ENCODE measurements at regions not wholly inside any gene's neighbourhood (a gene's known extent, or its start where the extent isn't known, plus 50 kb on each side); places are given as distances from the start of the nearest gene placed in this dataset.

DNA sequence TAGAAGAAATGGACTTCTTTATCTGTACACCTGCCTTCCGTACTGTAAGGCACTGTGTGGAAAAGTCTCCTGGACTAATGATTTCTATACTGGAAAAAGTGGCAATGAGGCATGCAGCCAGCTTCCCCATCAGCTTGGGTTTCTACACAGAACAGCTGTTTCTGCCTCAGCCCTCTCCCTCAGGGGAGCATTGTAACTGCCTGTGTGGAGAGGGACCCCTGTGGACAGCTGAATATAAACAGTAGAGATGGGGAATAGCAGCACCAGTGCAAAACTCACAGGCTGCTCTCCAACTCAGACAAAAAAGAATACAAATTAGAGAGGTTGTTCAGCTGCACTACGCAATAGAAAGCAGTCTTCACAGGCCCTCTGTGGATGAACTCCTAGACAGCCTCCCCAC is 451.3 kb upstream of the MBL2 start:
- Mint-ChIP-seq H3K36me3 (ENCODE audit: insufficient read depth) (no peaks in the 10 kb centered on the region), H3K4me3 (ENCODE audit: low read depth) (no peak overlapping the region), H3K4me1 (ENCODE audit: low read depth) (peaks cover 11% of the 10 kb centered on the region), H3K27ac (no peak overlapping the region), H3K9me3 (ENCODE audit: low read depth) (peaks cover 4% of the 10 kb centered on the region), H3K27me3 (no peaks in the 10 kb centered on the region)
- TF ChIP-seq, protein P1, sequence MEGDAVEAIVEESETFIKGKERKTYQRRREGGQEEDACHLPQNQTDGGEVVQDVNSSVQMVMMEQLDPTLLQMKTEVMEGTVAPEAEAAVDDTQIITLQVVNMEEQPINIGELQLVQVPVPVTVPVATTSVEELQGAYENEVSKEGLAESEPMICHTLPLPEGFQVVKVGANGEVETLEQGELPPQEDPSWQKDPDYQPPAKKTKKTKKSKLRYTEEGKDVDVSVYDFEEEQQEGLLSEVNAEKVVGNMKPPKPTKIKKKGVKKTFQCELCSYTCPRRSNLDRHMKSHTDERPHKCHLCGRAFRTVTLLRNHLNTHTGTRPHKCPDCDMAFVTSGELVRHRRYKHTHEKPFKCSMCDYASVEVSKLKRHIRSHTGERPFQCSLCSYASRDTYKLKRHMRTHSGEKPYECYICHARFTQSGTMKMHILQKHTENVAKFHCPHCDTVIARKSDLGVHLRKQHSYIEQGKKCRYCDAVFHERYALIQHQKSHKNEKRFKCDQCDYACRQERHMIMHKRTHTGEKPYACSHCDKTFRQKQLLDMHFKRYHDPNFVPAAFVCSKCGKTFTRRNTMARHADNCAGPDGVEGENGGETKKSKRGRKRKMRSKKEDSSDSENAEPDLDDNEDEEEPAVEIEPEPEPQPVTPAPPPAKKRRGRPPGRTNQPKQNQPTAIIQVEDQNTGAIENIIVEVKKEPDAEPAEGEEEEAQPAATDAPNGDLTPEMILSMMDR (IDR thresholded peaks at IDR 0.05; ENCODE audit: unreplicated experiment) = no peak
- DNase-seq (ENCODE audit: low spot score, unreplicated experiment) = no peak

DNA sequence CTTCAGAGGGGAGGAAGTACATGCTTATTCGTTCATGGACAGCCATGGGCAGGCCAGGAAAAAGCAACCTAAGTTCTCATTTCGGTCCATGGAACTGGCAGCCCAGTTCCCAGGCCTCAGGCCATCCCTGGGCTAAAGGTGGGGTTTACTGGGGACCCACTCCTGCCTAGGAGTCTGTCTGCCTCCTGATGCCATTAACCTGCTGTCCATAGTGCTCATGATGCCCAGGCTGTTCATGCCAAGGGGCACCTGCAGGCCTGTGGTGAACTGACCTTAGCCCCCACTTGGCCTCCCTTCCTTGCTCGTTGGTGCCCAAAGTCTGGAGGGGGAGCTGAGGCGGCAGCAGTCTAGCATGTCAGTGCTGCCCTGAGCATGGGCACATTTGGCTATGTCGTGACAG is 450.2 kb upstream of the MBL2 start:
- Mint-ChIP-seq H3K4me3 (ENCODE audit: low read depth) (no peak overlapping the region), H3K9me3 (ENCODE audit: low read depth) (peaks cover 4% of the 10 kb centered on the region), H3K36me3 (ENCODE audit: insufficient read depth) (no peaks in the 10 kb centered on the region), H3K4me1 (ENCODE audit: low read depth) (peaks cover 11% of the 10 kb centered on the region), H3K27ac (no peak overlapping the region), H3K27me3 (no peaks in the 10 kb centered on the region)
- TF ChIP-seq, protein P1 (IDR thresholded peaks at IDR 0.05; ENCODE audit: unreplicated experiment) = no peak
- no peak for DNase-seq (ENCODE audit: low spot score, unreplicated experiment)

DNA sequence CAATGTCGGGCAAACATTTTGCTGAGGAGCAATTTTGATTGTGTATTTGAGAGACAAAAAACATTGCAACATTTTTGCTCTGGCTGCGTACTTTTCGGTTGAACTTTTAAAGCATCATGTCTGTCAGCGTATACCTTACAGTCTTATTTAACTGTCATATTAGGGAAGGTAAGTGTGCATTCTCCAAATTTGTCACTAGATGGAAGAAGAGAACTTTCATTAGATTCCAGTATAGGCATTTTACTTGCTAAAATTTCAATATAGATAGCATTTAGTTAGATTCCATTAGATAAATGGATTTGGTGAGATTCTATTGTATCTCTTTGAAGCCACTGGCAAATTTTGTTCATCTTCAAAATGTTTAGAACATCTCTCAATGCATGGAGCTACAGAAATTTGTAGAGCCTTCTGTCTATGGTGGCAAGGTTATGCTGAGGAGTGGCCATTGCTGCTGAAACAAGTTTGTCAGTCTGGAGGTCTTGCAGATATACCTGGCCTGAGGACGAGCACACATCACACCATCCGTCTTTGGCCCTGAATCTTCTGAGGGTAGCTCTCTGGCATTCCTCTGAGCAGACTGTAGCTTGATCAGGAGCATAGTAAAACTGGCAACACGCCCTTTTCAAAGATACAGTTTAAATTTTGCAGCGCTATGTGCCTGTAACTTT is 437.5 kb upstream of the MBL2 start:
- Mint-ChIP-seq H3K4me3 (ENCODE audit: low read depth) (no peak overlapping the region), H3K4me1 (ENCODE audit: low read depth) (peaks cover 2% of the 10 kb centered on the region), H3K27me3 (no peaks in the 10 kb centered on the region), H3K27ac (no peak overlapping the region), H3K9me3 (ENCODE audit: low read depth) (peaks cover 15% of the 10 kb centered on the region), H3K36me3 (ENCODE audit: insufficient read depth) (peaks cover 1% of the 10 kb centered on the region)
- DNase-seq (ENCODE audit: low spot score, unreplicated experiment) = no peak
- TF ChIP-seq, protein P1 (IDR thresholded peaks at IDR 0.05; ENCODE audit: unreplicated experiment) = peak; percentile 66

DNA sequence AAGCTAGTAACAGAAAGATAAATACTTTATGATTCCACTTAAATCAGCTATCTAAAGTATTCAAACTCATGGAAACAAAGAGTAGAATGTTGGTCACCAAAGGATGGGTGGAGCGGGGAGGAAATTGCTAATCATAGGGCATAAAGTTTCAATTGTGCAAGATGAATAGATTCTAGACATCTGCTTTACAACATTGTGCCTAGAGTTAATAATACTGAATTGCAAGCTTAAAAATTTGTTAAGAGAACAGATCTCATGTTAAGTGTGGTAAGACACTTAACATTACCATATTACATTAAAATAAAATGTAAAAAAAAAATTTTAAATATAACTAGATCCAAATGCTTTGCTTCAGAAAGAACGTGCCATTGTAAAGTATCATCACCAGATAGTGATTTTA is 411.1 kb upstream of the MBL2 start:
- Mint-ChIP-seq H3K9me3 (ENCODE audit: low read depth) (peaks cover 20% of the 10 kb centered on the region), H3K27ac (no peak overlapping the region), H3K4me1 (ENCODE audit: low read depth) (no peaks in the 10 kb centered on the region), H3K4me3 (ENCODE audit: low read depth) (no peak overlapping the region), H3K27me3 (no peaks in the 10 kb centered on the region), H3K36me3 (ENCODE audit: insufficient read depth) (peaks cover 2% of the 10 kb centered on the region)
- TF ChIP-seq, protein P1 (IDR thresholded peaks at IDR 0.05; ENCODE audit: unreplicated experiment) = no peak
- no peak for DNase-seq (ENCODE audit: low spot score, unreplicated experiment)

DNA sequence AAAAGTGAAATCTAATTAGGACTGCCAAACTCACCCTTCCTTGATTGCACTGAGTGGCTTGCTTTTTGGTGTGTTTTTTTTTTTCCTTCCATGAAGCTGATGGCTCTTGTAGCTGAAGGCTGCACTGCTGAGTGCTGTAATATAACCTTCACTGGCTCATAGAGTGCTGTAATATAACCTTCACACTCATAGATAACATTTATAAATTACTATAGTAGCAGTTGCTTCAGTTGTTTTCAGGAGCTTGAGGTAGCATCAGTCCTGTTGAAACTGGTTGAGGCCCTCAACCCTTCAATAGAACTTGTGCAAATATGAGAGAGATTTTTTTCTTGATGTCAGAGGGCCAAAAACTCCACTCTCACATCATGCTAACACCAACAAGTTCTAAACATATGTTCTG is 404.9 kb upstream of the MBL2 start:
- H3K36me3 Mint-ChIP-seq (ENCODE audit: insufficient read depth) = no peaks in the 10 kb centered on the region
- DNase-seq (ENCODE audit: low spot score, unreplicated experiment) = no peak
- no peak overlapping the region for H3K4me3 Mint-ChIP-seq (ENCODE audit: low read depth)
- no peak overlapping the region for H3K27ac Mint-ChIP-seq
- H3K4me1 Mint-ChIP-seq (ENCODE audit: low read depth) = peaks cover 14% of the 10 kb centered on the region
- no peaks in the 10 kb centered on the region for H3K9me3 Mint-ChIP-seq (ENCODE audit: low read depth)
- H3K27me3 Mint-ChIP-seq = no peaks in the 10 kb centered on the region
- TF ChIP-seq, protein P1 (IDR thresholded peaks at IDR 0.05; ENCODE audit: unreplicated experiment) = no peak

Data from progenitor cell of endocrine pancreas (in vitro differentiated cells).